HG03460 (cell line): ENCODE measurements at regions not wholly inside any gene's neighbourhood (a gene's known extent, or its start where the extent isn't known, plus 50 kb on each side); places are given as distances from the start of the nearest gene placed in this dataset.

ENCODE experiments used
- ATAC-seq: cut with Tn5 transposase; IDR thresholded peaks from one replicate; pipeline ENCODE4 v1.9.1; 2021; ENCODE audit not compliant: unreplicated experiment

DNA sequence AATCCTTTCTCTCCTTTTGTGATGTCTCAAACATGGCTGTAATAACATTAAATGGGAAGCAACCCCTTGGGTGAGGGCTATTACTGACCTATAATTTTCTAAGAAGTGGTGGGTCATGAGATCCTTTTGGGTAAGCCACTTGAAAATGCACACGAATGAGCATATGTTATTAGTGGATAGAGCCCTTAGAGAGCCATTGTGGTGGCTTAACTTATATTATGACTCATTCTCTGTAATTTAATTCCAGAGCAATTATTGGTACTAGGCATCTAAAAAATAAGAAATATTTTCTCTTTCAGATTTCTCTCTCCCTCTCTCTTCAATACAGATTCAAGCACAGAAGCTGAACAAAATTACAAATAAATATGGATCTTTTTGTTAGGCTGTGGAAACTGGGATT, 1177.4 kb upstream of the PHF14 start:
- no peak for ATAC-seq

DNA sequence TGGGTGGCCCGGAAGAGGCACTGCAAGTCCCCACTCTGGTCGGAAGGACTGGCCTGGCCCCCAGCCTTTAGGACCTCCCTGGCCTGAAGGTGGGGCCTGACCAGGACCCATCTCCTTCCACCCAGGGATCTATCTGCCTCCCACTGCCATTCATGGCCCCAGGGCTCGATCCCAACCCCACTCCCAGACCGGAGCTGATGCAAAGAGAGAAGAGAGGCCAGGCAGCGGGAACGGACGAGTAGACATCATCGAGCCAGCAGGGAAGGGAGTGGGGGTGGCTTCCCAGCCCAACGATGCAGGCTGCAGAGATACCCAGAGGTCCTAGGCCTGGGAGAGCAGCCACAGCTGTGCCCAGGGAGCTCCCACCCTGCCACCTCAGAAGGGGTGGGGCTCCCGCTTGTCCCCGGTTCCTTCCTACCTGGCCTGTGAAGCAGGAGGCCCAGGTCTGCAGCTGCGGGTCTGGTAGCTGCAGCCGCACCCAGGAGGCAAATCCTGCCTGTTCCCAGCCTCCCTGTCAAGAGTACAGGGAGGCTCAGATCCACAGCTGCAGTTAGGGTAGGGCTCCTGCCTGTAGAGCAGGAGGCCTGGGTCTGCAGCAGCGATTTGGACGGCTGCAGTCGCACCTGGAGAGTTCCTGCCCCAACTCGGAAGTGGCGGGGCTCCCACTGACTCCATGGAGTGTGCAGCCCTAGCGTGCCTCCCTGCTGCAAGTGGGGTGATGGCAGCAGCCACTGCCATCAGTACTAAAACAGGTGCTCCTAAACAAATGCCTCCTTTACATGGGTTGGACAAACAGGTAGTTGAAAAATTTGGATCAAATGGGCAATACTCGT, 1151.0 kb upstream of the PHF14 start:
- no peak for ATAC-seq

DNA sequence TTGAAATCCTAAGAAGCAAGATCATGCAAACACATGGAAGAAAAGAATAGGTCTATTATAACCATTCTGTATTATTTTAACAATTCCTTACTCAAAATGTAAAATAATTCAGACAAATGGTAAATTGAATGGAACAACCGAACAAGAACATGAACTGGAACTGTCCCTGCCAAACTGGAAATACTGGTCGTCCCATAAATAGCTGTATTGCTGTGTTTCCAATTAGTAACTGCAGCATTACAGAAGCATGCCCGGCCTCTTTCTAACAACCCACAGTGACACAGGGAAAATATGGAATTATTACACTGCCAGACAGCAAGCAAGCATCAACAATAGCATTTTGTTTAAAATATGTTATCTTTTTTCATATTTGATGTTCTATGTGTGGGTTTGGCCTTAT, 1138.5 kb upstream of the PHF14 start:
- no peak for ATAC-seq

DNA sequence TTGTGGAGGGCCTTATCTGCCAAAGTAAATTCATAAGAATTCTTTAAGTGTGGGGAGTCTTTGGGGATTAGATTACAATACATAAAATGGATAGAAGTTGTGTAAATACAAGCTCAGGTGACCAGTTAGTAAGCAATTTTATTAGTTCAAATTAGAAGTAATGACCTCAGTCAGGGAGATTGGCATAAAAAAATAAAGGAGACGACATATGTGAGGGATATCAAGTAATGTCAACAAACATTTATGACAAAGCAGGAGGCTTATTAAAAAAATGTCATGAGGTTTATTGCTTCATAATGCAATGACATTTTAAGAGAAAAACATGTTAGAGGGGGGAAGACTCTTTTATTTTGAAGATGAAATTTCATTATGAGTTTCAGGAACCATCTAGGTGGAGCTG, 1137.0 kb upstream of the PHF14 start:
- ATAC-seq, result no peak

DNA sequence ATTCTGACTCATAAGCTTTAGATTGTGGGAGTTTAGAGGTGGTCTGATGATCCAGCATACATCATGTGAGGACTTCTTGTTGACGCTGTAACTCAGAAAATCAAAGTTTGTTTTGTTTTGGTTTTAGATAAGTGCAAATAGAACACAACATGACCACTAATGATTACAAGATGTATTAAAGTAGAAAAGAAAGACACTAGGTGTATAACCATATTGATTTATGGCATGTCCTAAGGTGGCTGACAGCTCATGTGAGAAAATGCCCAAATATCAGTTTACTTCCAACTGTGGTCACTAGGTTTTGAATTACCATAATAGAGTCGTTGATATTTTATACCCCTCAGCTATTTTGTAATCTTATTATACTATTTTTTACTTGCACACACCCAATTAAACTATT, 1131.4 kb upstream of the PHF14 start:
- no peak for ATAC-seq

DNA sequence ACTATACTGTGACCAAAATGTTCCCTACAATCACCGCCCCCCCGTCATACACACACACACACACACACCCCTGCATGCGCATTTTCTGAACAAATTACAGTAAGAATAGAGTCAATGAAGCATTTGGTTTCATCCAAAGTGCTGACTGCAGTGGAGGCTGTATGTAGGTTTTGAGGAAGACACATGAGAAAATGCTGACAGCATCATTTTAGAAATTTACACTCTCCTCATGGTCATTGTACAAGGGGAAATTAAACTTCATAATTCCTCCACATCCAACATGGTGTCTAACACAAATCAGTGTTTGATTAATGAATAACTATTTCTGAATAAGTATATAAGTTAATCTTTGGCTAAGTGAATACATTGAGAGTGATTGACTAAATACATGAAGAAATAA, 1126.8 kb upstream of the PHF14 start:
- no peak for ATAC-seq

DNA sequence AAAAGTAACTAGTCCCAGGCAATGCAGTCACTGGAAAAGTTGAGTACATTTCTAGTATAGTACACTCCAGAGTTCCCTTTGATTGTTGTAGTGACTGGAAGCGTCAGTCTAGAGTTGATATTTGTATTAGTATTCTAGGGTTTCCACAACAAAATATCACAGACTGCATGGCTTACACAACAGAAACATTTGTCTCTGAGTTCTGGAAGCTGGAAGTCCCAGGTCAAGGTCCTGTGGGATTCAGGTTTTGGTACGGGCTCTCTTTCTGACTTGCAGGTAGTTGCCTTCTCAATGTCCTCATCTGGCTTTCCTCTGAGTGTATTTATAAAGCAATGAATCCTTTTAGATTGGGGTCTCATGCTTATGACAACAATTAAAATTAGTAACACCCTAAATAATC, 1119.1 kb upstream of the PHF14 start:
- no peak for ATAC-seq

DNA sequence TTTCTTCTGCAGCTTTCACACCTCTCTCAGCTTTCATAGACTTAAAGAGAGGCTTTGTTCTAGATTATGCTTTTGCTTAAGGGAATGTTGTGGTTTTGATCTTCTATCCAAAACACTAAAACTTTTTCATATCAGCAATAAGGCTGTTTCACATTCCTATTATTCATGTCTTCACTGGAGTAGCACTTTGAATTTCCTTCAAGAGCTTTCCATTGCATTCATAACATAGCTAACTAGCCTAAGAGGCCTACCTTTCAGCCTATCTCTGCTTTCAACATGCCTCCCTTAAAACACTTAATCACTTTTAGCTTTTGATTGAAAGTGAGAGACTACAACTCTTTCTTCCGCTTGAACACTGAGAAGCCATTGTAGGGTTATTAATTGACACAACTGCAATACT, 1117.0 kb upstream of the PHF14 start:
- ATAC-seq, result no peak

DNA sequence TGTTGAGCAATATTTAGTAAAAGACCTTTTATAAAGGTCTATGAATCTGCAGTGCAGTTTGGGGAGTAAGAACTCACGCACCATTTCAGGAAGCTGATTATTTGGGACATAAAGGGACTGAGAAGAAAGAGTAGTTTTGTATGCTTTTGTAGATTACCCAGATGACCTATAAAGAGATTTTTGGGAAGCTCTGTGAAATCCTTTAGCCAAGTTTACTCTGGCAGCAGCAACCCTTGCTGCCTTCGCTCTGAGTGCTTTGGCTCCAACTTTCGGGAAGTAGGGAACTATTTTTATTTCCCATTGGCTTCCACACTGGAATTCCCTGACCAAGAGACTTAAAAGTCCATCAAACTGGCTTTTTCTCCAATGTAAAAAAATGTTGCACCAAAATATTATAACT, 1110.1 kb upstream of the PHF14 start:
- no peak for ATAC-seq

DNA sequence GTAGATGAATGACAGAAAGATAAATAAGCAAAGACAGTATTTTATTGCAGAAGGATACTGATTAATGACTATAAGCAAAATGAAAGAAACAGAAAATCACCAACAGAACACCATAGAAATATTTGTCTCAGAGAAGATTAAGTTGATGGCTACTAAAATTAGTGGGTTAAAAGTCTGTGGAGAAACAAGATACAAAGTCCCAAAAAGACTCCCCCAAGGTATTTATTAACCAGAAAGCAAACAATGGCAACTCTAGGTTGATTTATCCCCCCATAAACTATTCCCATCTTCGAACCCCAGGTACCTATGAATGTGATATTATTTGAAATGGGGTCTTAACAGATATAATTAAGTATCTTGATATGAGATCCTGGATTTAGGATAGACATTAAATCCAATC, 1104.5 kb upstream of the PHF14 start:
- ATAC-seq, result no peak

DNA sequence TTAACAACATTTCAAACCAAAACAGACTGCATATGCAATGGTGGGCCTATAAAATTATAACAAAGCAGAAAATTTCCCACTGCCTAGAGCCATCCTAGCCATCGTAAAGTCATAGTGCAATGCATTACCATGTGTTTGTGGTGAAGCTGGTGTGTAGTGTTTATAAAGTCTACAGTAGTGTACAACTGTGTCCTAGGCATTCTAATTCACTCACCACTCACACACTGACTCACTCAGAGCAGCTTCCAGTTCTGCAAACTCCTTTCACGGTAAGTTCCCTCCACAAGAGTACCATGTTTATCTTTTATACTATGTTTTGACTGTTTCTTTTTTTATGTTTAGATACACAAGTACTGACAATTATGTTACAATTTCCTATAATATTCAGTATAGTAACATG, 1104.1 kb upstream of the PHF14 start:
- no peak for ATAC-seq

DNA sequence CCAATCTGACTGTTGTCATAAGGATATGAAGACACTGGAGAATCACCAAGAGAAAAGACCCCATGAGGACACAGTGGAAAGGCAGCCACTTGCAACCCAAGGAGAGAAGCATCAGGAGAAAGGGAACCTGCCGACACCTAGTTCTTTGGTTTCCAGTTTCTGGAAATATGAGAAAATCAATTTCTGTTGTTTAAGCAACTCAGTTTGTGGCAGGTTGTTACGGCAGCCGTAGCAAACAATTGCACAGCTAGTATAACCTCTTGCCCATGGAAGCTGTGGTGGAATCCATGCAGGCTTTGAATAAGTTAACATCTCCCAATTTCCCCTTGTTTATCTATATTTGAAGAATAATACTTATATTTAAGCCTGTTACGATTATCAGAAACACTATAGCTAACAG, 1103.0 kb upstream of the PHF14 start:
- no peak for ATAC-seq

DNA sequence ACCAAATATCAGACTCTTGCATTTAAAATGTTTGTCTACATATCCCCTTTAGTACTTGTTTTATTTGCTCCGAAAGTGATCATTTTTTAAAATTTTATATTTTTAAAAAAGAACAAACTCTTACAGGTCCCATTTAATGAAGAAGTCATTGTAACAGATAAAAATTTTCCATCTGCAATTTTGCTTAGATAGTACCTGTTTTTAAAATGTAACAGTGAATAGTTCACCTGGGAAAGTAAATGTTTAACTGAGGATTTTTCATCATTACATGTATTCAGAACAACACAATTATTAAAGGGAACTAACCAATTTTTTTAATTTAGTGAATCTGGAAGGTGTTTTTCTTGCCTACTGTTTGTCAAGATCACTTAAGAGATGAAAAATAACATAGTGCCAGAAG, 1099.5 kb upstream of the PHF14 start:
- ATAC-seq, result no peak

DNA sequence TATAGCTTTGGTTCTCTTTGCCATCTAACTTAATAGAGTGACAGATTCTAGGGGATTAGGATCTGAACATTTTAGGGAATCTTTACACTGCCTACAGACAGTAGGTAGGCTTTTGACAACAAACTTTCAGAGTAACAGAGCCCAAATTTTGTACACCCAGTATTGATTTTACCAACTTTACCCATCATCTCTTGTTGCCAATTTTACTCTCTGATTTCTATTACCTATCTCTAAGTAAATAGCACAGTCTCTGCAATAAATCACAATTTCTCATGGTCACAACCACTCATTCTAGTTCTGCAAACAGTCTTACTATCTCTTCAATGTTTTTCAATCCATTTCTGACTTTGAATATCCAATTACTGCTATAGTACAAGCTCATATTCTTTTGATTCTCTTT, 1097.6 kb upstream of the PHF14 start:
- no peak for ATAC-seq

DNA sequence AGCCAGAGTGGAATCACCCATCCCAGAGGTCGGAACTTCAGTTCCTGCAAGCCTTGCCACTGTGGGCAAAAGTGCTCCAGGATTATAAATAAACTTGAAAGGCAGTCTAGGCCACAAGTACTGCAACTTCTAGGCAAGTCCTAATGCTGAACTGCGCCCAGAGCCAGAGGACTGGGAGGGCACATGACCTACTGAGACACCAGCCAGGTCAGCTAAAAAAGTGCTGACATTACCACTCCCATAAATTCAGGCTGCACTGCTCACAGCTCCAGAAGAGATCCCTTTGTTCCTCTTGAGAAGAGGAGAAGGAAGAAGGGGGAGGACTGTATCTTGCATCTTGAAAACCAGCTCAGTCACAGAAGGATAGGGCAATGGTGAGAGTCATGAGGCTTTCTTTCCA, 1084.1 kb upstream of the PHF14 start:
- ATAC-seq, result no peak

DNA sequence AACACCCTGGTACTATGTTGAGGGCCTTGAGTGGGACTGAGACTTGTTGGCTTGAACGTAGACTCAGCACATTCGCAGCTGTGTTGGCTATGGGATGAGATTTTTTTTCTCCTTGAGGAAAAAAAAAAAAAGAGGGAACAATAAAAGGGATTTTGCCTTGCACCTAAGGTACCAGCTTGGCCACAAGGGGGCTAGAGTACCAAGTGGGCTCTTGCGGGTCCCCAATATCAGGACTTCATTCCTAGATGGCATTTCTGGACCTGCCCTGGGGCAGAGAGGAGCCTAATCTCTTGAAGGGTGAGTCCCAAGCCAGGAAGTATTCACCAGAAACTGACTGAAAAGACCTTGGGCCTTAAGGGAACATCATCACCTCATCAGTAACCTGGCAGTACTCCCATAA, 1083.6 kb upstream of the PHF14 start:
- ATAC-seq, result no peak

DNA sequence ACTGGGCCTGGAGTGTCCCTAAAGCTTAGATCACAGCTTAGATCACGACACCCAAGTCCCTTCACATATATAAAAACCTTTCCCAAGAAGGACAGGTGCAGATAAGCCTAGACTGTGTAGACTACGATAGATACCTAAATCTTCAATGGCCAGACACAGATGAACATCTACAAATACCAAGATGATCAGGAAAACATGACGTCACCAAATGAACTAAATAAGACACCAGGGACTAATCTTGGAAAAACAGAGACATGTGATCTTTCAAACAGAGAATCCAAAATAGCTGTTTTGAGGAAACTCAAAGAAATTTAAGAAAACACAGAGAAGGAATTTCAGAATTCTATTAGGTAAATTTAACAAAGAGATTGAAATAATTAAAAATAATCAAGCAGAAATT, 1082.6 kb upstream of the PHF14 start:
- ATAC-seq, result no peak

DNA sequence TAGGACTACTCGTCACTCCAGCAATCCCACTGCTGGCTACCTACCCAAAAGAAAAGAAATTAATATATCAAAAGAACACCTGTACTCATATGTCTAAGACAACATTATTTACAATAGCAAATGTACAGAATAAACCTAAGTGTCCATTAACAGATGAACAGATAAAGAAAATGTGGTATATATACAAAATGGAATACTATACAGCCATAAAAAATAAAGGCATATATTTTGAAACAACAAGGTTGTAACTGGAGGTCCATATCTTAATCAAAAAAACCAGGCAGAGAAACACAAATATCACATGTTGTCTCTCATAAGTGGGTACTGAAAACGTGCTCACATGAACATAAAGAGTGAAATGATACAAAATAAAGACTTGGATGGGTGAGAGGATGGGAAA, 1073.3 kb upstream of the PHF14 start:
- no peak for ATAC-seq

DNA sequence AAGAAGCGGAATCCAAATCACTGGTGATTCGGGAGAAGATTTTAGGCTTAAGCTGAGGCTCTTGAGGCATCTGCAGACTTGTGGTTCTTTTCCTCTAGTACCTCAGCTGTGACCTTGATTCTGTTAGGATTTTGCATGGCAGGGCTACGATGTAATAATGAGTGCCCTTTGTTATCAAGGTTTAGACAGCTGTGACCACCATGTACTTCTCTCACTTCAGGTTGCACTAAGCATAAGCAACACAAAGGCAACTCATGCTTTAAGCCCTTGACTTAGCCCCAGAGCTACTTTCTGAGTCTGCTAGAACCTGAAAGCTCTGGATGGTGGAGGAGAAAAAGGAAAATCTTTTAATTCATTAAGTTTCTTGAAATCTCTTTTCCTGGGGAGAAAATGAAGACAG, 1052.3 kb upstream of the PHF14 start:
- no peak for ATAC-seq

DNA sequence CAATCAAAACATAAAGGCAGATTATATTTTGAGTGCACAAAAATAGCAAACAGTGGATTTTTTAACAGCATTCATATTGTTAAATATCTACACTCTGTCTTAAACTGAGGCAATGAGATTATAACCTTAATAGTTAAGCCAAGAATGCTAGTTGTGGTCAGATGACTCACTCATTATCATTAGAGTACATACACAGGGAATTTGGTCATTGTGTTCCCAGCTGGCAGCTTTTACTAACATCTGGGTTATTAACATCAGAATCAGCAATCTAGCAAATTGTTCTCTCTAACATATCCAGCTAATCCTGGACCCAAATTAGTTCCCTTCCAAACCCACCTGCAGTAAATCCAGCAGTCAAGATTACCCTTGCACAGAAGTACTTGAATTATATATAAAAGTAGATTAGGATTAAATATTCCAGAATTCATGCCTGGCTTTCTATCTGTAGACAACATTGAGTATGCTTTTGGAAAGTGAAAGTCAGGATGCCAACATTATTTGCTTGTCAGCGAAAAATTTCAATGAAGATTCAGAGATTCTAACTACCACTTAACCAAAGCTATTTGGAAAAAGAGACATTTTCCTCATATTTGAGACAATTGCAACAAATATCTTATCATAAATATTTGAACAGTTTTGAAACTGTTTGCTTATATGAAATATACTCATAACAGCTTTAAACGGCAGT, 1035.6 kb upstream of the PHF14 start:
- no peak for ATAC-seq

DNA sequence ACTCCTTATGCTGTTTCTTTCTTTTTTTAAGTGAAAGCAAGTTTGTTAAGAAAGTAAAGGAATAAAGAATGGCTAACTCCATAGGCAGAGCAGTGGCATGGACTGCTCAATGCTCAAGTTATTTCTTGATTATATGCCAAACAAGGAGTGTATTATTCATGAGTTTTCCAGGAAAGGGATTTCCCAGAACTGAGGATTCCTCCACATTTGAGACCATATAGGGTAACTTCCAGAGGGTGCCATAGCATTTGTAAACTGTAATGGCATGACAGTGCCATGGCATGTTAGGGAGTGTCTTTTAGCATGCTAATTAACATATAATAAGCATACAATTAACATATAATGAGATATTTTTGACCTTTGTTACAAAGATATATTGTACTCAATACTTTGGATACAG, 1034.5 kb upstream of the PHF14 start:
- no peak for ATAC-seq

DNA sequence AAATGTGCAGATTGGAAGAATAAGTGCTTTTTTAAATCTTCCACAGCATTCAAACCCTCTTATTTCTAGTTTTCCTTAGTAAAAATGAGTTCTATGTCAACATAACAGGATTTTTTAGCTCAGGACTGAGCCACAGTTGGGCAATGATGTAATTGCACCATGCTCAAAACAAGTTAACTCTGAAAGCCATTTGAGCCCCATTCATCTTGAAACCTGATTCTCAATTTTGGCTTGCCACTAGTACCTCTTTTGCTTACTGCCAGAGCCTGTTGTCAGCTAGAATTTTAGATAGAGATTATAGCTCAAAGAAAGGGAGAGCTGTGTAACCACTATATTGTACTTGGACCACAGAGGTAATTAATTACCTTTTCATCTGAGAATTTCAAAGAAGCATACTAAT, 1028.5 kb upstream of the PHF14 start:
- ATAC-seq, result no peak

DNA sequence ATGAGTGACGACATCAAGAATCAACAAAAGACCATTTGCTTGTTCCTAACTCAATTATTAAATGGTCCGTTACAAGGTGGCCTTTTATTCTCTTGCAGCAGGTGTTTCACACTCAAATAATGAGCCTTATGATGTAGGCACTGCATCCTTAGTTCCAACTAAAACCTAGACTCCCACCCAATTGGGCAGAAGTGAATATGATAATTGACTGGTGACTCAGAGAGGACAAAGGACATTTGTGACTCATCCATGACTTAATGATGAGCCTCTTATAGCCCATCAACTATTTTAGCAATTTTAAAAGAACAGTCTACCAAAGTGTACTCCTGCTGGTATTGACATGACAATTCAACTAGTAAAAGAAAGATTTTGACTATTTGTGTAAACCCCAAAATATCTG, 1027.8 kb upstream of the PHF14 start:
- ATAC-seq, result no peak
